CD4-positive, alpha-beta T cell (primary cell): ENCODE measurements at regions not wholly inside any gene's neighbourhood (a gene's known extent, or its start where the extent isn't known, plus 50 kb on each side); places are given as distances from the start of the nearest gene placed in this dataset.

Experiments used
- ATAC-seq: fragments of 200-7000 bp; cut with Tn5 transposase; one replicate; pipeline ENCODE4 v1.10.0; 2022; ENCODE audit warnings: mild to moderate bottlenecking; ENCODE audit not compliant: poor library complexity
- CTCF ChIA-PET: fragments of 350-600 bp; sonication (Branson Sonifier 250); formaldehyde crosslinking; loops from one replicate; lab custom pipeline; 2021; ENCODE audit warnings: antibody characterized with exemption, inconsistent platforms; lab: Charles Lee
- POLR2A ChIA-PET: fragments of 350-600 bp; sonication (Branson Sonifier 250); formaldehyde crosslinking; loops from one replicate; lab custom pipeline; 2021; ENCODE audit warnings: antibody characterized with exemption, inconsistent platforms; lab: Charles Lee
- DNase-seq, 14 experiments: peaks; one replicate each; pipeline ENCODE4 v3.0.0-alpha.2; 2013 to 2020; ENCODE audit warnings: mixed read lengths in 2 of 14
- H3K27ac ChIP-seq, 2 donors: one replicate each; pipeline versions ENCODE4 v1.5.1 to v1.7.0; 2013; ENCODE audit warnings: low read length in 2 of 2, low read depth in 1 of 2, mild to moderate bottlenecking in 1 of 2
- H3K27me3 ChIP-seq, 2 experiments: 1 replicate in 1 of 2; 2 replicates in 1 of 2; pipeline versions ENCODE4 v1.6.1 to v1.7.0; 2013; ENCODE audit warnings: low read length in 2 of 2, control low read depth in 1 of 2, mild to moderate bottlenecking in 1 of 2, moderate library complexity in 1 of 2; ENCODE audit not compliant: insufficient read depth in 2 of 2, control insufficient read depth in 1 of 2
- H3K36me3 ChIP-seq: one replicate; pipeline ENCODE4 v1.6.1; 2013; ENCODE audit warnings: low read length, control low read depth; ENCODE audit not compliant: insufficient read depth
- H3K4me1 ChIP-seq: one replicate; pipeline ENCODE4 v1.6.1; 2013; ENCODE audit warnings: low read length, control low read depth; ENCODE audit not compliant: insufficient read depth
- H3K4me3 ChIP-seq: one replicate; pipeline ENCODE4 v1.5.1; 2013; ENCODE audit warnings: mild to moderate bottlenecking, low read length, moderate library complexity
- H3K9me3 ChIP-seq, 2 experiments: 1 replicate in 1 of 2; 2 replicates in 1 of 2; pipeline versions ENCODE4 v1.6.1 to v1.7.0; 2013; ENCODE audit warnings: low read length in 2 of 2, mild to moderate bottlenecking in 2 of 2, control low read depth in 1 of 2, moderate library complexity in 1 of 2; ENCODE audit not compliant: control insufficient read depth in 1 of 2, insufficient read depth in 1 of 2
- H3K27ac Mint-ChIP-seq: one replicate; pipeline ENCODE4 v1.8.0; 2020; ENCODE audit warnings: mixed read lengths
- H3K27me3 Mint-ChIP-seq: one replicate; pipeline ENCODE4 v1.8.0; 2021; ENCODE audit warnings: mixed read lengths
- H3K36me3 Mint-ChIP-seq: one replicate; pipeline ENCODE4 v1.8.0; 2021; ENCODE audit warnings: low read depth, mixed read lengths
- H3K4me1 Mint-ChIP-seq: one replicate; pipeline ENCODE4 v1.8.0; 2021; ENCODE audit warnings: low read depth, mixed read lengths
- H3K4me3 Mint-ChIP-seq: one replicate; pipeline ENCODE4 v1.8.0; 2020; ENCODE audit warnings: mild to moderate bottlenecking, mixed read lengths
- H3K9me3 Mint-ChIP-seq: one replicate; pipeline ENCODE4 v1.8.0; 2020; ENCODE audit warnings: mixed read lengths
- CTCF ChIP-seq: fragments of 200-600 bp; IDR thresholded peaks from one replicate; pipeline ENCODE4 v1.8.0; 2022; ENCODE audit warnings: antibody characterized with exemption, mild to moderate bottlenecking
- intact Hi-C, 2 experiments: fragments of 100-400 bp; cut with DNase I in 1 of 2; cut with micrococcal nuclease in 1 of 2; formaldehyde crosslinking; loops; one replicate each; pipeline versions ENCODE4 v1.15.1 to v1.9.0; 2023 to 2025; cut with DNase I, micrococcal nuclease

- H3K4me3 ChIP-seq, result no peak overlapping the region
- intact Hi-C loops, result no loop called here
- TF ChIP-seq CTCF, result no peak
- no peaks in the 10 kb centered on the region for H3K36me3 ChIP-seq
- no peak for ATAC-seq
- Mint-ChIP-seq H3K36me3 (no peaks in the 10 kb centered on the region), H3K4me1 (no peaks in the 10 kb centered on the region), H3K9me3 (peaks cover 12% of the 10 kb centered on the region), H3K4me3 (no peak overlapping the region), H3K27ac (no peak overlapping the region), H3K27me3 (no peaks in the 10 kb centered on the region)
- H3K27me3 ChIP-seq, result no peaks in the 10 kb centered on the region
- H3K4me1 ChIP-seq, result no peaks in the 10 kb centered on the region
- no peak overlapping the region for H3K27ac ChIP-seq
- H3K9me3 ChIP-seq, result peaks cover 0 to 15% of the 10 kb centered on the region in 2 experiments
- POLR2A ChIA-PET, result no interaction called here
- CTCF ChIA-PET, result no interaction called here
- DNase-seq, result no peak
Observed at GRCh38 chr2:56960581-56960980, 776.8 kb downstream of the CCDC85A start.

- no peak for DNase-seq
- POLR2A ChIA-PET, result no interaction called here
- H3K4me1 Mint-ChIP-seq, result no peaks in the 10 kb centered on the region
- peaks cover 9% of the 10 kb centered on the region for H3K9me3 Mint-ChIP-seq
- intact Hi-C loops, result no loop called here
- H3K4me1 ChIP-seq, result no peaks in the 10 kb centered on the region
- H3K27ac Mint-ChIP-seq, result no peak overlapping the region
- H3K4me3 Mint-ChIP-seq, result no peak overlapping the region
- no peaks in the 10 kb centered on the region for H3K36me3 Mint-ChIP-seq
- no peaks in the 10 kb centered on the region for H3K27me3 ChIP-seq
- H3K4me3 ChIP-seq, result no peak overlapping the region
- H3K27ac ChIP-seq, result no peak overlapping the region
- H3K27me3 Mint-ChIP-seq, result no peaks in the 10 kb centered on the region
- CTCF ChIA-PET, result no interaction called here
- no peak for TF ChIP-seq CTCF
- H3K9me3 ChIP-seq, result peaks cover 0 to 10% of the 10 kb centered on the region in 2 experiments
- H3K36me3 ChIP-seq, result no peaks in the 10 kb centered on the region
- no peak for ATAC-seq
Observed at GRCh38 chr2:56962673-56963072, 778.9 kb downstream of the CCDC85A start.

GRCh38 chr2:56969513-56969912 is 785.7 kb downstream of the CCDC85A start:
- H3K27me3 Mint-ChIP-seq, result no peaks in the 10 kb centered on the region
- no peaks in the 10 kb centered on the region for H3K36me3 Mint-ChIP-seq
- no peak for ATAC-seq
- no peak overlapping the region for H3K27ac ChIP-seq
- H3K36me3 ChIP-seq, result no peaks in the 10 kb centered on the region
- no peaks in the 10 kb centered on the region for H3K27me3 ChIP-seq
- H3K4me3 ChIP-seq, result no peak overlapping the region
- intact Hi-C loops, result no loop called here
- no peak overlapping the region for H3K4me3 Mint-ChIP-seq
- no peak overlapping the region for H3K27ac Mint-ChIP-seq
- POLR2A ChIA-PET, result no interaction called here
- H3K4me1 Mint-ChIP-seq, result no peaks in the 10 kb centered on the region
- CTCF ChIA-PET, result no interaction called here
- DNase-seq, result no peak
- H3K9me3 Mint-ChIP-seq, result peaks cover 4% of the 10 kb centered on the region
- no peak for TF ChIP-seq CTCF
- no peaks in the 10 kb centered on the region for H3K4me1 ChIP-seq
- peaks cover 0 to 6% of the 10 kb centered on the region in 2 experiments for H3K9me3 ChIP-seq
